Liver (tissue), 8 donors: ENCODE measurements at regions not wholly inside any gene's neighbourhood (a gene's known extent, or its start where the extent isn't known, plus 50 kb on each side); places are given as distances from the start of the nearest gene placed in this dataset.

ENCODE experiments used
- DNase-seq: peaks from one replicate; pipeline ENCODE4 v3.0.0-alpha.2; 2017; ENCODE audit warnings: low spot score
- H3K27ac ChIP-seq, 2 donors: one replicate each; pipeline ENCODE4 v1.7.0; 2013; ENCODE audit warnings: inconsistent platforms in 2 of 2, low read length in 2 of 2, control low read depth in 1 of 2, low read depth in 1 of 2, mild to moderate bottlenecking in 1 of 2
- H3K27me3 ChIP-seq, 4 donors: one replicate each; pipeline versions ENCODE4 v1.6.1 to v1.7.0; 2013; ENCODE audit warnings: low read length in 3 of 4, inconsistent platforms in 1 of 4, mild to moderate bottlenecking in 1 of 4, moderate library complexity in 1 of 4; ENCODE audit not compliant: control insufficient read depth in 4 of 4, insufficient read depth in 4 of 4
- H3K36me3 ChIP-seq, 4 donors: one replicate each; pipeline versions ENCODE4 v1.6.1 to v1.7.0; 2013; ENCODE audit warnings: low read length in 3 of 4, mild to moderate bottlenecking in 3 of 4, low read depth in 1 of 4, moderate library complexity in 1 of 4; ENCODE audit not compliant: control insufficient read depth in 4 of 4, insufficient read depth in 3 of 4
- H3K4me1 ChIP-seq, 4 donors: one replicate each; pipeline versions ENCODE4 v1.6.1 to v1.7.0; 2013; ENCODE audit warnings: low read length in 3 of 4, mild to moderate bottlenecking in 3 of 4, moderate library complexity in 1 of 4; ENCODE audit not compliant: control insufficient read depth in 4 of 4, insufficient read depth in 4 of 4
- H3K4me3 ChIP-seq, 3 donors: one replicate each; pipeline versions ENCODE4 v1.6.1 to v1.7.0; 2013; ENCODE audit warnings: low read length in 3 of 3, control low read depth in 1 of 3, low read depth in 1 of 3, mild to moderate bottlenecking in 1 of 3
- H3K9ac ChIP-seq, 2 donors: one replicate each; pipeline ENCODE4 v1.7.0; 2013; ENCODE audit warnings: low read length in 2 of 2, mild to moderate bottlenecking in 2 of 2, moderate library complexity in 2 of 2, control low read depth in 1 of 2, low read depth in 1 of 2
- H3K9me3 ChIP-seq, 4 donors: one replicate each; pipeline versions ENCODE4 v1.6.1 to v1.7.0; 2013; ENCODE audit warnings: low read length in 3 of 4; ENCODE audit not compliant: control insufficient read depth in 4 of 4
- CTCF ChIP-seq: fragments of 150-350 bp; IDR thresholded peaks from 2 replicates; pipeline ENCODE4 v1.5.1; 2017; ENCODE audit warnings: improper control_type of control experiment, low read depth, low read length; ENCODE audit not compliant: missing input control
- EGR1 ChIP-seq, 2 donors: IDR thresholded peaks; 2 replicates each; pipeline ENCODE4 v1.6.1; 2016 to 2018; ENCODE audit warnings: antibody characterized with exemption in 2 of 2, low read depth in 2 of 2
- FOXA1 ChIP-seq: IDR thresholded peaks from 2 replicates; pipeline ENCODE4 v1.6.1; 2016; ENCODE audit warnings: antibody characterized with exemption
- FOXA2 ChIP-seq: IDR thresholded peaks from 2 replicates; pipeline ENCODE4 v1.6.1; 2016; ENCODE audit warnings: antibody characterized with exemption
- GABPA ChIP-seq, 2 donors: IDR thresholded peaks in 1 of 2; conservative IDR thresholded peaks in 1 of 2; 2 replicates each; pipeline ENCODE4 v1.6.1; 2016; ENCODE audit warnings: antibody characterized with exemption in 2 of 2, mild to moderate bottlenecking in 1 of 2, moderate library complexity in 1 of 2
- HNF4A ChIP-seq, 2 donors: conservative IDR thresholded peaks; 2 replicates each; pipeline ENCODE4 v1.6.1; 2016; ENCODE audit warnings: antibody characterized with exemption in 2 of 2, mild to moderate bottlenecking in 2 of 2
- HNF4G ChIP-seq: IDR thresholded peaks from 2 replicates; pipeline ENCODE4 v1.6.1; 2016; ENCODE audit warnings: antibody characterized with exemption
- JUND ChIP-seq, 2 donors: IDR thresholded peaks; 2 replicates each; pipeline ENCODE4 v1.6.1; 2016; ENCODE audit warnings: antibody characterized with exemption in 2 of 2
- MAX ChIP-seq: IDR thresholded peaks from 2 replicates; pipeline ENCODE4 v1.6.1; 2016; ENCODE audit warnings: antibody characterized with exemption
- NR2F2 ChIP-seq: IDR thresholded peaks from 2 replicates; pipeline ENCODE4 v1.6.1; 2016; ENCODE audit warnings: antibody characterized with exemption
- RAD21 ChIP-seq, 2 donors: IDR thresholded peaks; 2 replicates each; pipeline ENCODE4 v1.6.1; 2016; ENCODE audit warnings: antibody characterized with exemption in 2 of 2, mild to moderate bottlenecking in 2 of 2
- RXRA ChIP-seq, 2 donors: IDR thresholded peaks; 2 replicates each; pipeline ENCODE4 v1.6.1; 2017 to 2018; ENCODE audit warnings: antibody characterized with exemption in 2 of 2, mild to moderate bottlenecking in 1 of 2
- SP1 ChIP-seq: IDR thresholded peaks from 2 replicates; pipeline ENCODE4 v1.6.1; 2018; ENCODE audit warnings: antibody characterized with exemption, mild to moderate bottlenecking
- TAF1 ChIP-seq: conservative IDR thresholded peaks from 2 replicates; pipeline ENCODE4 v1.6.1; 2016; ENCODE audit warnings: antibody characterized with exemption, mild to moderate bottlenecking
- YY1 ChIP-seq: IDR thresholded peaks from 2 replicates; pipeline ENCODE4 v1.6.1; 2016; ENCODE audit warnings: antibody characterized with exemption, mild to moderate bottlenecking
- ZBTB33 ChIP-seq: IDR thresholded peaks from 2 replicates; pipeline ENCODE4 v1.6.1; 2016; ENCODE audit warnings: antibody characterized with exemption
- WGBS: extraction: QIAGEN DNeasy Blood & Tissue Kit; methylation state at CpG from one replicate; pipeline ENCODE4 v1.1.7; 2013; 5-methylcytosine and 5-hydroxymethylcytosine counted together
- donor health status: healthy.
- donor health status: healthy.
- donor health status: healthy.
- donor health status: healthy.
- donor health status: healthy.

- Histone ChIP-seq H3K36me3 (no peaks in the 10 kb centered on the region), H3K4me1 (no peaks in the 10 kb centered on the region), H3K27ac (no peak overlapping the region), H3K9ac (no peak overlapping the region), H3K9me3 (no peaks in the 10 kb centered on the region), H3K4me3 (no peak overlapping the region), H3K27me3 (no peaks in the 10 kb centered on the region)
- DNase-seq: no peak
- TF ChIP-seq ZBTB33 (no peak), TAF1 (no peak), FOXA2 (no peak), JUND (IDR thresholded peaks at IDR 0.05) (no peak), GABPA (IDR thresholded peaks at IDR 0.05 in 1 of 2, conservative IDR thresholded peaks at IDR 0.05 in 1 of 2) (no peak), FOXA1 (no peak), SP1 (no peak), CTCF (no peak), RXRA (IDR thresholded peaks at IDR 0.05) (no peak), HNF4A (conservative IDR thresholded peaks at IDR 0.05) (no peak)
- WGBS: 73% methylated on average over 7 of the region's 7 CpGs
Measured at GRCh38 chr14:84655014-84655413, 874.9 kb upstream of the FLRT2 start.

- Histone ChIP-seq H3K27ac (no peak overlapping the region), H3K36me3 (no peaks in the 10 kb centered on the region), H3K9ac (no peak overlapping the region), H3K4me1 (no peaks in the 10 kb centered on the region), H3K4me3 (no peak overlapping the region), H3K9me3 (no peaks in the 10 kb centered on the region), H3K27me3 (no peaks in the 10 kb centered on the region)
- TF ChIP-seq SP1 (no peak), HNF4A (conservative IDR thresholded peaks at IDR 0.05) (no peak), FOXA2 (no peak), YY1 (no peak), RAD21 (IDR thresholded peaks at IDR 0.05) (no peak), GABPA (IDR thresholded peaks at IDR 0.05 in 1 of 2, conservative IDR thresholded peaks at IDR 0.05 in 1 of 2) (no peak), RXRA (IDR thresholded peaks at IDR 0.05) (no peak), TAF1 (no peak), HNF4G (no peak), FOXA1 (no peak), CTCF (no peak), NR2F2 (no peak), MAX (no peak), EGR1 (IDR thresholded peaks at IDR 0.05; ENCODE audit: low read depth in 2 of 2) (no peak)
- 61% methylated on average over 1 of the region's 1 CpG for WGBS
- DNase-seq: no peak
Measured at GRCh38 chr14:84657911-84658310, 872.0 kb upstream of the FLRT2 start.
